ENCODE measurements at regions not wholly inside any gene's neighbourhood (a gene's known extent, or its start where the extent isn't known, plus 50 kb on each side); places are given as distances from the start of the nearest gene placed in this dataset.

- no peaks in the 10 kb centered on the region for H3K27me3 ChIP-seq (ENCODE audit: insufficient read depth, low read length)
- no peaks in the 10 kb centered on the region for H3K9me2 ChIP-seq (ENCODE audit: insufficient read depth)
- intact Hi-C loops (cut with micrococcal nuclease): no loop called here
- no peak overlapping the region for H2AFZ ChIP-seq (ENCODE audit: low read depth, low read length, poor library complexity, severe bottlenecking)
- BruUV-seq (replicated peaks): no TSS peak
- no peak overlapping the region for H3K4me2 ChIP-seq (ENCODE audit: low read length)
- DNase-seq (ENCODE audit: low read depth, low spot score): no peak
- no peak overlapping the region for H3K4me3 ChIP-seq (replicated peaks in 1 of 2; ENCODE audit: low read depth in 1 of 2, low read length in 2 of 2)
- no peaks in the 10 kb centered on the region for H3K79me2 ChIP-seq (ENCODE audit: insufficient read depth, low read length)
- TF ChIP-seq, protein P1, sequence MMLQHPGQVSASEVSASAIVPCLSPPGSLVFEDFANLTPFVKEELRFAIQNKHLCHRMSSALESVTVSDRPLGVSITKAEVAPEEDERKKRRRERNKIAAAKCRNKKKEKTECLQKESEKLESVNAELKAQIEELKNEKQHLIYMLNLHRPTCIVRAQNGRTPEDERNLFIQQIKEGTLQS (IDR thresholded peaks at IDR 0.05): no peak
- TF ChIP-seq SRF (IDR thresholded peaks at IDR 0.05; ENCODE audit: low read depth) (no peak), SP1 (IDR thresholded peaks at IDR 0.05; ENCODE audit: low read depth) (no peak), POLR2A (IDR thresholded peaks at IDR 0.05; ENCODE audit: borderline replicate concordance, extremely low read depth, insufficient read depth, insufficient read length) (no peak), EZH2phosphoT487 (IDR thresholded peaks at IDR 0.05; ENCODE audit: borderline replicate concordance) (no peak), ELF1 (IDR thresholded peaks at IDR 0.05; ENCODE audit: borderline replicate concordance, low read depth) (no peak), CEBPB (IDR thresholded peaks at IDR 0.05; ENCODE audit: low read depth) (no peak), EGR1 (IDR thresholded peaks at IDR 0.05; ENCODE audit: low read depth) (no peak), TCF7L2 (IDR thresholded peaks at IDR 0.05; ENCODE audit: borderline replicate concordance, extremely low read depth, insufficient read depth, insufficient read length) (no peak), ZFX (IDR thresholded peaks at IDR 0.05) (no peak), ZNF274 (IDR thresholded peaks at IDR 0.05; ENCODE audit: low read depth, low read length) (no peak), RAD21 (IDR thresholded peaks at IDR 0.05; ENCODE audit: low read depth) (no peak)
- TF ChIP-seq, protein P2, sequence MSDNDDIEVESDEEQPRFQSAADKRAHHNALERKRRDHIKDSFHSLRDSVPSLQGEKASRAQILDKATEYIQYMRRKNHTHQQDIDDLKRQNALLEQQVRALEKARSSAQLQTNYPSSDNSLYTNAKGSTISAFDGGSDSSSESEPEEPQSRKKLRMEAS (IDR thresholded peaks at IDR 0.05): no peak
- TF ChIP-seq, protein P3, sequence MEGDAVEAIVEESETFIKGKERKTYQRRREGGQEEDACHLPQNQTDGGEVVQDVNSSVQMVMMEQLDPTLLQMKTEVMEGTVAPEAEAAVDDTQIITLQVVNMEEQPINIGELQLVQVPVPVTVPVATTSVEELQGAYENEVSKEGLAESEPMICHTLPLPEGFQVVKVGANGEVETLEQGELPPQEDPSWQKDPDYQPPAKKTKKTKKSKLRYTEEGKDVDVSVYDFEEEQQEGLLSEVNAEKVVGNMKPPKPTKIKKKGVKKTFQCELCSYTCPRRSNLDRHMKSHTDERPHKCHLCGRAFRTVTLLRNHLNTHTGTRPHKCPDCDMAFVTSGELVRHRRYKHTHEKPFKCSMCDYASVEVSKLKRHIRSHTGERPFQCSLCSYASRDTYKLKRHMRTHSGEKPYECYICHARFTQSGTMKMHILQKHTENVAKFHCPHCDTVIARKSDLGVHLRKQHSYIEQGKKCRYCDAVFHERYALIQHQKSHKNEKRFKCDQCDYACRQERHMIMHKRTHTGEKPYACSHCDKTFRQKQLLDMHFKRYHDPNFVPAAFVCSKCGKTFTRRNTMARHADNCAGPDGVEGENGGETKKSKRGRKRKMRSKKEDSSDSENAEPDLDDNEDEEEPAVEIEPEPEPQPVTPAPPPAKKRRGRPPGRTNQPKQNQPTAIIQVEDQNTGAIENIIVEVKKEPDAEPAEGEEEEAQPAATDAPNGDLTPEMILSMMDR (IDR thresholded peaks at IDR 0.05 in 2 of 3, conservative IDR thresholded peaks at IDR 0.05 in 1 of 3; ENCODE audit: borderline replicate concordance in 1 of 3, insufficient read depth in 1 of 3, low read depth in 2 of 3, low read length in 2 of 3): no peak
- ChIA-PET RAD21 (ENCODE audit: low non-redundant PET in 1 of 2, low total read pairs in 2 of 2, uncharacterized antibody in 2 of 2, unreplicated experiment in 2 of 2) (no interaction called here), CTCF (no interaction called here), POLR2A (no interaction called here)
- H3K9me3 ChIP-seq (ENCODE audit: control insufficient read depth in 1 of 2, insufficient read depth in 1 of 2, low read depth in 1 of 2, low read length in 2 of 2): peaks cover 13 to 16% of the 10 kb centered on the region in 2 experiments; a peak in 2 of 4 replicates
- no peak overlapping the region for H3K9ac ChIP-seq (ENCODE audit: low read length)
- no peaks in the 10 kb centered on the region for H3K4me1 ChIP-seq (ENCODE audit: control insufficient read depth in 1 of 2, insufficient read depth in 2 of 2, low read length in 2 of 2)
- no peaks in the 10 kb centered on the region for H3K36me3 ChIP-seq (ENCODE audit: control insufficient read depth in 1 of 2, insufficient read depth in 2 of 2, low read length in 2 of 2)
- H3K27ac ChIP-seq (ENCODE audit: low read depth, low read length): no peak overlapping the region
- ATAC-seq: no peak
- no peaks in the 10 kb centered on the region for H4K20me1 ChIP-seq (ENCODE audit: insufficient read depth)
These were observed 115.8 kb upstream of the SETBP1 start for GRCh38 chr18:44564922-44565321.

Measured in HCT116 (cell line).